Upper lobe of left lung (tissue), 4 donors: ENCODE measurements at regions not wholly inside any gene's neighbourhood (a gene's known extent, or its start where the extent isn't known, plus 50 kb on each side); places are given as distances from the start of the nearest gene placed in this dataset.

ENCODE experiments used
- POLR2A ChIP-seq, 4 donors: fragments of 450-650 bp; IDR thresholded peaks; one replicate each; pipeline ENCODE4 v1.5.1; 2016 to 2017; ENCODE audit warnings: antibody characterized with exemption in 4 of 4, mild to moderate bottlenecking in 2 of 4
- POLR2AphosphoS5 ChIP-seq, 2 donors: sonication (generic); formaldehyde crosslinking; IDR thresholded peaks; one replicate each; pipeline ENCODE4 v1.5.1; 2017; ENCODE audit warnings: antibody characterized with exemption in 2 of 2

- TF ChIP-seq POLR2A (IDR thresholded peaks at IDR 0.05) (no peak), POLR2AphosphoS5 (IDR thresholded peaks at IDR 0.05) (no peak)
Observed at GRCh38 chr1:234852659-234853058, 242.7 kb upstream of the IRF2BP2 start.
